GM12872 (cell line): ENCODE measurements at regions not wholly inside any gene's neighbourhood (a gene's known extent, or its start where the extent isn't known, plus 50 kb on each side); places are given as distances from the start of the nearest gene placed in this dataset.

Source experiments
- CTCF ChIP-seq: IDR thresholded peaks from 3 replicates; pipeline ENCODE4 v1.5.1; 2011; ENCODE audit warnings: low read depth, mild to moderate bottlenecking, low read length, moderate library complexity; ENCODE audit not compliant: insufficient read depth

- TF ChIP-seq CTCF: no peak
Measured at GRCh38 chr12:77777274-77777673, 53.4 kb upstream of the NAV3 start.

DNA sequence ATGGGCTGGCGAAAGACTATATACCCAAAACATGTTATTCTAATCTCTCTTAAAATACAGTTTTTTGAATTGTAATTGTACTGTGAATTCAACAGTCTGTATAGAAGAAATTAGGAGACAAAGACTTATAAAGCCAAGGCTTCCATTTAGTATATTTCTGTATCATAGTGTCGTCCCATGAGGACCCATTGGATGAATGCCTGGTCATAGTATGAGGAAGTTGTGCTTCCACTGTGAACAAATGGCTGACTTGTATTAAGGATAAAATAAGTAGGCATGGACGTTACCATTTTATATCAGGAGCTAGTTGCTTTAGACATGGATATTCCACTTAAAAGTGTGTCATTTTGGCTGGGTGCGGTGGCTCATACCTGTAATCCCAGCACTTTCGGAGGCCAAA lies 55.9 kb upstream of the NAV3 start:
- TF ChIP-seq CTCF: no peak

- TF ChIP-seq CTCF: no peak
Measured at GRCh38 chr12:77772676-77773298, 57.9 kb upstream of the NAV3 start.

GRCh38 chr12:77768558-77768957 lies 62.1 kb upstream of the NAV3 start:
- no peak for TF ChIP-seq CTCF

DNA sequence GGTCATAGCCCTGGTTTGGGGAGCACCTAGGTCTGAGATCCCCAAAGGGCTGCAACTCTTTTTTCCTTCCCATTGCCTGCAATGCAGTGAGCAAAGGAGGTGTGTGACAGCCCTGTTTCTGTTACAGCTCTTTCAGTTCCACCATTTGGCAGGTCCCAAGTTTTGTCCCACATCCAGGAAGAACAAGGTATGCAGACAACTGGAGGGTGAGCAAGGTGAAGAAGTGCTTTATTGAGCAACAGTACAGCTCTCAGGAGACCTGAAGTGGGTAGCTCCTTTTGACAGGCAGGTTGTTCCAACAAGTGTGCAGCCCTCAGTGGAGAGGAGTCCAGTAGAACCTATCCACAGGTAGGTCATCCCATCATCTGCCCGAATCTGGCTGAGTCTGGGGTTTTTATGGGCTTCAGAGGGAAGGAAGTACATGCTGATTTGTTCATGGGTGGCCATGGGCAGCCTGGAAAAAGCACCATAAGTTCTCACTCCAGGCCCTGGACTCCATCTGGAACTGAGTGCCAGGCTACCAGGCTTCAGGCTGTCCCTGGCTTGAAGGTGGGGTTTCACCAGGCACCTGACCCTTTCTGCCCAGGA lies 62.8 kb upstream of the NAV3 start:
- no peak for TF ChIP-seq CTCF

- no peak for TF ChIP-seq CTCF
Measured at GRCh38 chr12:77767335-77767734, 63.4 kb upstream of the NAV3 start.

GRCh38 chr12:77766224-77766623 lies 64.5 kb upstream of the NAV3 start:
- TF ChIP-seq CTCF: no peak
